ENCODE measurements at regions not wholly inside any gene's neighbourhood (a gene's known extent, or its start where the extent isn't known, plus 50 kb on each side); places are given as distances from the start of the nearest gene placed in this dataset.
A peak's percentile ranks its signal among the peaks of the same experiment; 100 is the strongest.
"Not testable (repeated sequence)": the region's sequence is repeated elsewhere in the genome, so short reads cannot be mapped to it uniquely, and the experiment has no call there.

DNA sequence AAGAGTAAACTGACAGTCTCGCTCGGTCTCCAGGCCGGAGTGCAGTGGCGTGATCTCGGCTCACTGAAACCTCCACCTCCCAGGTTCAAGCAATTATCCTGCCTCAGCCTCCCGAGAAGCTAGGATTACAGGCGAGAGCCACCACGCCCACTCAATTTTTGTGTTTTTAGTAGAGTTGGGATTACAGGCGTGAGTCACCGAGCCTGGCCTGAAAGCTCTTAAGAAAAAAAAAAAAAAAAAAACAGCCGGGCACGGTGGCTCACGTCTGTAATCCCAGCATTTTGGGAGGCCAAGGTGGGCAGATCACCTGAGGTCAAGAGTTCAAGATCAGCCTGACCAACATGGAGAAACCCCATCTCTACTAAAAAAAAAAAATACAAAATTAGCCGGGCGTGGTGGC lies 55.3 kb upstream of the THOC2 start:
- not testable (repeated sequence) for DNase-seq

DNA sequence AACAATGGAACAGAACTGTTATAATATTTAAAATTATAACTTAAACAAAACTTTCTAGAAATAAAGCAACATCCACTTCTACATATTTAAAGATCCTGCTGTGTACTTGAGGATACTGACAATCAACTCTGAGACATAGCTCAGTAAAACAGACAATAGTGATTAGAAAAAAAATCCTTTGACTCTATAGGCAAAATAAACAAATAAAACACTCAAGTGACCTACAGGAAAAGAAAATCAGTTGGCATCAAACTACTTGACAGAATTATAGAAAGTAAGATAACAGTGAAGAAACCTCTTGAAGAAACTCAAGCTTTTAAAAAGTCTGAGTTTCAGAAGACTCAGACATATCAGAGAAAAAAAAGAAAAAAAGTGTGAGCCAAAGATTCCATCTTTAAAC lies 55.9 kb upstream of the THOC2 start:
- DNase-seq = no peak

DNA sequence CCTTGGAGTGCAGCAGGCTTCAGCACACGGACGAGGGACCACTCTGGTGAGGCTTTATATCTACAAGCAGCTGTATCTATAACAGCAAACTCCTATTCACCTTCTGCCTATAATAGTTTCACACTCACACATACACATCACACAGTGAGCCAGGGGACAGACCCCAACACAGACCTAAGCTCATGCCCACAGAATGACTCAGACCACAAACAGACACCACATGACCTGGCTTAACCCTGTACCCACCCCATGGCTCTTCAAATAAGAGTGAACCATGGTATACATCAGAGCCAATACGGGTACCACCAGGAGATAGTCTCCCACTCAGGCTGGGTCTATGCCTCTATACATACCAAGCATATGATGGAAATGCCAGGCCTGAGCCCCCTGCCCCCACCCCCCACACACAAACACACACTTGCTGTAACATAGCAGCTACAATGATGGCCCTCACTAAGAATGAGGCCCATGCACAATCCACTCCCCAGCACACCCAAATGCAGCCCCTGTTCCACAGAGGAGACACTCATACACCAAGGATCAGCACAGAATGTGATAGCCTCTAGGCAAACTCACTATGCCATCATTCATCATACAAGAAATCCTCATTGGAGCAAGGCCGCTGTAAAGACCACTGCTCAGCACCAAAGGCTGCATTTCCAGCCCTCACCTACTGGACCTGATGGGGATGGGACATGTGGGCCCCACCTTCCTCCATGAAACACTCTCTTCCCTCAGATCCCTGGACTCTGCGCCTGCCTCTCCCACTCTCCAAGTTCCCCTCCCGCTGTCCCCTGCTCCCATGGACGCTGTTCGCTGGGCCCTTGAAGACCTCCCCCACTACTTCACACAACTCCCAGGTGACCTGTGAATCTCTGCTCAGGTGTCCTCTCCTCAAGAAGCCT lies 62.1 kb upstream of the XIAP start:
- DNase-seq = no peak

DNA sequence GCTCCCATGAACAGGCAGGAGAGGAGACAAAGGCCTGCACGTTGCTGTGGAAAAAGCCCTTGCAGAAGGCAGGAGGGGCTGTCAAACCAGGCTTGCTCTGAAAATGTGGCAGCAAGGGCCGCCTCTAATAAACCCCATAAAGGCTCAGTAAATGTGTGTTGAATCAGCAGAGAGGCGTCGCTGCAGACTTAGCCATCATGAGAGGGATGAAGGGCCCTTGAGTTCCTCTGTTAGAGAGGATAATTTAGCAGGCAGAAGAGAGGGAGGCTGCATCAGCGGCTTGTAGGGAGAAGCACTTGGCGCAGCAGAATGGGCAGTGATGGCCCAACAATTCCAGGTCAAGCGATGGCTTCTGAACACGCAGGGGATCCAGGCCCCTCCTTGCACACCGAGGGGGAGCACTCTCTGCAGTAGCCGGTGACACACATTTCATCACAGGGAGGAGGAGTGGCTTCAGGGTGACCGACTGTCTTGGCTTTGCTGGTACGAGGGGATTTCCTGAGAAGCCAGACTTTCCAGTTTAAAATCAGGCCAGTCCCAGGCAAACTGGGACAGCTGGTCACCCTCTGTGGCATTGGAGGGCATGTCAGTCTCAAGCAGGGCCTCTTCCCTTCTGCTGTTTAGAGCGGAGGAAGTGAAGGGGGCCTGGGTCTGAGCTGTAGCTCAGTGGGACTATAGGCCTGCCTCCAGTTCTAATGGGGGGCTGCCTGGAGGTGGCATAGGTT lies 61.0 kb upstream of the XIAP start:
- not testable (repeated sequence) for DNase-seq

DNA sequence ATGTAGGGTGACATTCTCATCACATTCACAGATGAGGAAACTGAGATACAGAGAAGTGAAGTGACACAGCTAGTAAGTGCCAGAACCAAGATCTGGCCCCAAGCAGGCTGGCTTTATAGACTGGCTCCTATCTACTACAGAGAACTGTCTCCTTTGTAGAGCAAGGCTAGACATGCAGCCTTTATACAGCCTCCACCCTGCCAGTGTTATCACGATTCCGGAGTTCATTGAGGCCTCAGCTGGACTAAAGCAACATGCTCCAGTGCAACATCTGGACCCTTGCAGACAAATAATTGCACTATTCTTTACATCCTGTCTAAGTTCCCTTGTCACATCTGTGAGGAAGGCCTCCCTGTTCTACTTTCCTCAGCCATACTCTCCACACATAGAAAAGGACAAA lies 58.0 kb upstream of the XIAP start:
- no peak for DNase-seq

DNA sequence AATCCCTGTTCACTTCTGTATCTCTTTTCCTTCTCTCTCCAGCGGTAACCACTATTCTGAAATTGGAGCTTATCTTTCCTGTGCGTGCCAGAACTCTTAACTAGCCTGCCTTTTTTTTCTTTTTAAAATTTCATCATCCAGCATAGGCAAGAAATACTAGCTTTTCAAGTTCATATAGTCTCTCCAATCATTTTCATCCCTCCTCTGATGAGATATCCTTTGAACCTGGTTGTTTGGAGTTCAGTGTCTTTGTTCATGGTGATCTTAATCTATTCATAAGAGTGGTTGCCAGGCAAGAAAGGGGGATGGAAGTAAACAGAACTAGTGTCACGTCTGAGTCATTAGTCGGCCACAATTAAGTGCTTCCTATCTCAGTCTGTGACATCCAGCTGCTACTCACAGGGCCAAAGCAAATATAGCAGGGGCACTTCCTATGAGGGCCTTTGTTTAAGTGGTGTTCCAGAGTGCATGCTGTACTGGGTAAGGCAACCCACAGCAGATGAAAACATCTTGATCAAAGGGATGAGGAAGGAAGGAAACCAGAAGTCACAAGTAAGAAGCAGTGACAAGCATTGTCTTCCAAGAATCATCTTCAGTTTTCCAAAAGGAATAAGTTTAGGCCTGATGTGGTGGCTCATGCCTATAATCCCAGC lies 56.4 kb upstream of the XIAP start:
- DNase-seq = peak; percentile 3

DNA sequence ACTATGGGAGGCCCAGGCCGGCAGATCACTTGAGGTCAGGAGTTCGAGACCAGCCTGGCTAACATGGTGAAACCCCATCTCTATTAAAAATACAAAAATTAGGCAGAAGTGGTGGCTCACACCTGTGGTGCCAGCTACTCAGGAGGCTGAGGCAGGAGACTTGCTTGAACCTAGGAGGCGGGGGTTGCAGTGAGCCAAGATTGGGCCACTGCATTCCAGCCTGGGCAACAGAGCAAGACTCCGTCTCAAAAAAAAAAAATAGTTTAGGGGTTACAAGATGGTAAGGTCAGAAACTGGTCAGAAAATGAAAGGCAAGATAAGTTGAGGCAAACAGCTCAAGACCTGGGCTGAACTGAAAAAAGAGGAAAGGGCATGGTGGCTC lies 55.9 kb upstream of the XIAP start:
- not testable (repeated sequence) for DNase-seq

DNA sequence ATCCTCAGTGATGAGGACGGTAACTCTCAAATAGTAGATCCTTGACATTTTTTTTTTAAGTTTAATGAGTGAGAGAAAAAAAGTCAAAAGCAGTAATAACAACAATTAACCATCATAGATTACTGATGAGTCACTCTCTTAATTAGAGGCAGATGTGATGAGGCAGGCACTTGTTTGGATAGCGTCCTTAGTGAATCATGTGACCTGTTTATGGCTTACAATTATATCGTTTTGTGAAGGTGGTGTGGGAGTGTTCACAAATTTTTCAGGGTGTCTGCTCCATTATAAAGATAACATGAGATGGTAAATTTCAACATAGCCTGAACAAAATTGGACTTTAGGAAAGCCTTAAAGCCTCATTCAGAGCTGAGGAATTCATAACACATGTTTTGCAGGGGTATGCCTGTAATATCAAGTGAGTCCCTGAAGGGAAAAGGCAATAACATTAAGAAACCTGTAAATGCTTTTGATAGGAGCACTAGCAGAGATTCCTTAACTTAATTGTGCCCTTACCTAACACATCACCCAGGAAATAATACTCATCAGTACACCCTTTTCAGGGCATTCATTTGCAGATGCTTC lies 51.9 kb upstream of the XIAP start:
- no peak for DNase-seq

DNA sequence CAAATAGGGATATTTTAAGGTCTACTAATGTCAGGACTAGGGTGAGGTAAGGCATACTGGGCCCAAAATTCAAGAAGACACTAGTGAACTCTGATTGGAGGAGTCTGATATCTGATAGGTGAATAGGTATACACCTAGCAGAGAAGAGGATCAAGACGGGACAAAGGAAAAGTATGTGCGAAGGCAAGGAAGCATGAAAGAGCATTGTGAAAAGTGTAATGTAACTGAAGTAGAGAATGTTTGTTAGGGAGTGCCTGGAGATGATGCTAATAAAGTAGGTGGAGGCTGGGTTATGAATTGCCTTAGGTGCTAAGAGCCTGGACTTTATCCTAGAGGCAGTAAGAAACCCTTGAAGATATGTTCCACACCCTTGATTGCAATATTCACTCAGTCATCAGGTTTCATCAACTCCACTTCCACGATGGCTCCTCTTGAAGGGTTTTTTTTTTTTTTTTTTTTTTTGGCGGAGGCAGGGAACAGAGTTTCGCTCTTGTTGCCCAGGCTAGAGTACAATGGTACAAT lies 49.9 kb upstream of the XIAP start:
- DNase-seq = no peak
